ENCODE measurements at regions not wholly inside any gene's neighbourhood (a gene's known extent, or its start where the extent isn't known, plus 50 kb on each side); places are given as distances from the start of the nearest gene placed in this dataset.

GRCh38 chr6:167441715-167442206 is 116.9 kb downstream of the TTLL2 start:
- no peaks in the 10 kb centered on the region for H3K27me3 ChIP-seq (ENCODE audit: control insufficient read depth in 2 of 2, insufficient read depth in 2 of 2, low read length in 2 of 2)
- H3K4me3 ChIP-seq (ENCODE audit: low read length in 2 of 2), result no peak overlapping the region
- H3K36me3 ChIP-seq (ENCODE audit: control insufficient read depth in 2 of 2, insufficient read depth in 2 of 2, low read length in 2 of 2), result no peaks in the 10 kb centered on the region
- no peaks in the 10 kb centered on the region for H3K4me1 ChIP-seq (ENCODE audit: control insufficient read depth in 2 of 2, insufficient read depth in 2 of 2, low read length in 2 of 2)
- H3K27ac ChIP-seq (ENCODE audit: low read depth in 2 of 2, low read length in 2 of 2), result no peak overlapping the region
- no peak overlapping the region for H3K9ac ChIP-seq (ENCODE audit: low read depth in 1 of 2, low read length in 2 of 2)
- H3K9me3 ChIP-seq (ENCODE audit: control insufficient read depth in 2 of 2, low read length in 2 of 2), result no peaks in the 10 kb centered on the region

GRCh38 chr6:167442245-167442644 is 117.4 kb downstream of the TTLL2 start:
- no peak overlapping the region for H3K9ac ChIP-seq (ENCODE audit: low read depth in 1 of 2, low read length in 2 of 2)
- H3K4me1 ChIP-seq (ENCODE audit: control insufficient read depth in 2 of 2, insufficient read depth in 2 of 2, low read length in 2 of 2), result no peaks in the 10 kb centered on the region
- no peak overlapping the region for H3K4me3 ChIP-seq (ENCODE audit: low read length in 2 of 2)
- H3K27me3 ChIP-seq (ENCODE audit: control insufficient read depth in 2 of 2, insufficient read depth in 2 of 2, low read length in 2 of 2), result no peaks in the 10 kb centered on the region
- H3K27ac ChIP-seq (ENCODE audit: low read depth in 2 of 2, low read length in 2 of 2), result no peak overlapping the region
- no peaks in the 10 kb centered on the region for H3K9me3 ChIP-seq (ENCODE audit: control insufficient read depth in 2 of 2, low read length in 2 of 2)
- H3K36me3 ChIP-seq (ENCODE audit: control insufficient read depth in 2 of 2, insufficient read depth in 2 of 2, low read length in 2 of 2), result no peaks in the 10 kb centered on the region

GRCh38 chr6:167442796-167443680 is 118.2 kb downstream of the TTLL2 start:
- H3K4me3 ChIP-seq (ENCODE audit: low read length in 2 of 2), result no peak overlapping the region
- H3K36me3 ChIP-seq (ENCODE audit: control insufficient read depth in 2 of 2, insufficient read depth in 2 of 2, low read length in 2 of 2), result no peaks in the 10 kb centered on the region
- H3K9me3 ChIP-seq (ENCODE audit: control insufficient read depth in 2 of 2, low read length in 2 of 2), result no peaks in the 10 kb centered on the region
- no peak overlapping the region for H3K9ac ChIP-seq (ENCODE audit: low read depth in 1 of 2, low read length in 2 of 2)
- no peaks in the 10 kb centered on the region for H3K4me1 ChIP-seq (ENCODE audit: control insufficient read depth in 2 of 2, insufficient read depth in 2 of 2, low read length in 2 of 2)
- no peaks in the 10 kb centered on the region for H3K27me3 ChIP-seq (ENCODE audit: control insufficient read depth in 2 of 2, insufficient read depth in 2 of 2, low read length in 2 of 2)
- H3K27ac ChIP-seq (ENCODE audit: low read depth in 2 of 2, low read length in 2 of 2), result no peak overlapping the region

GRCh38 chr6:167444602-167445346 is 119.9 kb downstream of the TTLL2 start:
- H3K27me3 ChIP-seq (ENCODE audit: control insufficient read depth in 2 of 2, insufficient read depth in 2 of 2, low read length in 2 of 2), result no peaks in the 10 kb centered on the region
- no peak overlapping the region for H3K9ac ChIP-seq (ENCODE audit: low read depth in 1 of 2, low read length in 2 of 2)
- H3K27ac ChIP-seq (ENCODE audit: low read depth in 2 of 2, low read length in 2 of 2), result no peak overlapping the region
- peaks cover 10 to 11% of the 10 kb centered on the region in 2 donors for H3K4me1 ChIP-seq (ENCODE audit: control insufficient read depth in 2 of 2, insufficient read depth in 2 of 2, low read length in 2 of 2)
- no peaks in the 10 kb centered on the region for H3K9me3 ChIP-seq (ENCODE audit: control insufficient read depth in 2 of 2, low read length in 2 of 2)
- no peaks in the 10 kb centered on the region for H3K36me3 ChIP-seq (ENCODE audit: control insufficient read depth in 2 of 2, insufficient read depth in 2 of 2, low read length in 2 of 2)
- H3K4me3 ChIP-seq (ENCODE audit: low read length in 2 of 2), result no peak overlapping the region

- Histone ChIP-seq H3K4me3 (ENCODE audit: low read length in 2 of 2) (no peak overlapping the region), H3K36me3 (ENCODE audit: control insufficient read depth in 2 of 2, insufficient read depth in 2 of 2, low read length in 2 of 2) (no peaks in the 10 kb centered on the region), H3K4me1 (ENCODE audit: control insufficient read depth in 2 of 2, insufficient read depth in 2 of 2, low read length in 2 of 2) (peaks cover 12 to 19% of the 10 kb centered on the region in 2 donors), H3K27ac (ENCODE audit: low read depth in 2 of 2, low read length in 2 of 2) (no peak overlapping the region), H3K9ac (ENCODE audit: low read depth in 1 of 2, low read length in 2 of 2) (no peak overlapping the region), H3K9me3 (ENCODE audit: control insufficient read depth in 2 of 2, low read length in 2 of 2) (no peaks in the 10 kb centered on the region), H3K27me3 (ENCODE audit: control insufficient read depth in 2 of 2, insufficient read depth in 2 of 2, low read length in 2 of 2) (no peaks in the 10 kb centered on the region)
Observed at GRCh38 chr6:167445568-167445967, 120.7 kb downstream of the TTLL2 start.

- Histone ChIP-seq H3K4me3 (ENCODE audit: low read length in 2 of 2) (no peak overlapping the region), H3K4me1 (ENCODE audit: control insufficient read depth in 2 of 2, insufficient read depth in 2 of 2, low read length in 2 of 2) (peaks cover 12 to 23% of the 10 kb centered on the region in 2 donors), H3K9me3 (ENCODE audit: control insufficient read depth in 2 of 2, low read length in 2 of 2) (no peaks in the 10 kb centered on the region), H3K9ac (ENCODE audit: low read depth in 1 of 2, low read length in 2 of 2) (no peak overlapping the region), H3K27ac (ENCODE audit: low read depth in 2 of 2, low read length in 2 of 2) (no peak overlapping the region), H3K27me3 (ENCODE audit: control insufficient read depth in 2 of 2, insufficient read depth in 2 of 2, low read length in 2 of 2) (no peaks in the 10 kb centered on the region), H3K36me3 (ENCODE audit: control insufficient read depth in 2 of 2, insufficient read depth in 2 of 2, low read length in 2 of 2) (no peaks in the 10 kb centered on the region)
Observed at GRCh38 chr6:167446046-167446445, 121.2 kb downstream of the TTLL2 start.

GRCh38 chr6:167446971-167447370 is 122.1 kb downstream of the TTLL2 start:
- Histone ChIP-seq H3K9me3 (ENCODE audit: control insufficient read depth in 2 of 2, low read length in 2 of 2) (no peaks in the 10 kb centered on the region), H3K9ac (ENCODE audit: low read depth in 1 of 2, low read length in 2 of 2) (no peak overlapping the region), H3K27ac (ENCODE audit: low read depth in 2 of 2, low read length in 2 of 2) (no peak overlapping the region), H3K36me3 (ENCODE audit: control insufficient read depth in 2 of 2, insufficient read depth in 2 of 2, low read length in 2 of 2) (no peaks in the 10 kb centered on the region), H3K4me3 (ENCODE audit: low read length in 2 of 2) (no peak overlapping the region), H3K27me3 (ENCODE audit: control insufficient read depth in 2 of 2, insufficient read depth in 2 of 2, low read length in 2 of 2) (no peaks in the 10 kb centered on the region), H3K4me1 (ENCODE audit: control insufficient read depth in 2 of 2, insufficient read depth in 2 of 2, low read length in 2 of 2) (peaks cover 12 to 23% of the 10 kb centered on the region in 2 donors)

- no peak overlapping the region for H3K27ac ChIP-seq (ENCODE audit: low read depth in 2 of 2, low read length in 2 of 2)
- H3K4me1 ChIP-seq (ENCODE audit: control insufficient read depth in 2 of 2, insufficient read depth in 2 of 2, low read length in 2 of 2), result peaks cover 12 to 23% of the 10 kb centered on the region in 2 donors
- H3K27me3 ChIP-seq (ENCODE audit: control insufficient read depth in 2 of 2, insufficient read depth in 2 of 2, low read length in 2 of 2), result no peaks in the 10 kb centered on the region
- H3K36me3 ChIP-seq (ENCODE audit: control insufficient read depth in 2 of 2, insufficient read depth in 2 of 2, low read length in 2 of 2), result no peaks in the 10 kb centered on the region
- no peak overlapping the region for H3K4me3 ChIP-seq (ENCODE audit: low read length in 2 of 2)
- no peaks in the 10 kb centered on the region for H3K9me3 ChIP-seq (ENCODE audit: control insufficient read depth in 2 of 2, low read length in 2 of 2)
- no peak overlapping the region for H3K9ac ChIP-seq (ENCODE audit: low read depth in 1 of 2, low read length in 2 of 2)
Observed at GRCh38 chr6:167448378-167448777, 123.5 kb downstream of the TTLL2 start.

GRCh38 chr6:167449094-167449861 is 124.4 kb downstream of the TTLL2 start:
- H3K36me3 ChIP-seq (ENCODE audit: control insufficient read depth in 2 of 2, insufficient read depth in 2 of 2, low read length in 2 of 2), result no peaks in the 10 kb centered on the region
- no peaks in the 10 kb centered on the region for H3K27me3 ChIP-seq (ENCODE audit: control insufficient read depth in 2 of 2, insufficient read depth in 2 of 2, low read length in 2 of 2)
- no peak overlapping the region for H3K9ac ChIP-seq (ENCODE audit: low read depth in 1 of 2, low read length in 2 of 2)
- peak overlapping the region; percentile 19 to 69 for H3K27ac ChIP-seq (ENCODE audit: low read depth in 2 of 2, low read length in 2 of 2)
- peaks cover 12 to 23% of the 10 kb centered on the region in 2 donors for H3K4me1 ChIP-seq (ENCODE audit: control insufficient read depth in 2 of 2, insufficient read depth in 2 of 2, low read length in 2 of 2)
- H3K9me3 ChIP-seq (ENCODE audit: control insufficient read depth in 2 of 2, low read length in 2 of 2), result no peaks in the 10 kb centered on the region
- H3K4me3 ChIP-seq (ENCODE audit: low read length in 2 of 2), result no peak overlapping the region
